Testis (tissue), 2 donors: ENCODE measurements at regions not wholly inside any gene's neighbourhood (a gene's known extent, or its start where the extent isn't known, plus 50 kb on each side); places are given as distances from the start of the nearest gene placed in this dataset.

Experiments
- DNase-seq: peaks from one replicate; pipeline ENCODE4 v3.0.0-alpha.2; 2019
- H3K27ac ChIP-seq, 2 donors: fragments of 200-600 bp; sonication (generic); one replicate each; pipeline ENCODE4 v1.5.1; 2019
- H3K27me3 ChIP-seq: fragments of 200-600 bp; sonication (generic); one replicate; pipeline ENCODE4 v1.5.1; 2019
- H3K36me3 ChIP-seq: fragments of 200-600 bp; sonication (generic); one replicate; pipeline ENCODE4 v1.5.1; 2017; ENCODE audit warnings: low read depth; ENCODE audit errors: missing control alignments
- H3K4me1 ChIP-seq: fragments of 200-600 bp; sonication (generic); one replicate; pipeline ENCODE4 v1.5.1; 2019
- H3K4me3 ChIP-seq, 2 donors: fragments of 200-600 bp; sonication (generic); one replicate each; pipeline ENCODE4 v1.5.1; 2017 to 2019
- H3K9me3 ChIP-seq: fragments of 200-600 bp; sonication (generic); one replicate; pipeline ENCODE4 v1.5.1; 2017
- POLR2A ChIP-seq: fragments of 450-650 bp; IDR thresholded peaks from one replicate; pipeline ENCODE4 v1.6.1; 2017; ENCODE audit warnings: antibody characterized with exemption, mild to moderate bottlenecking, moderate library complexity
- WGBS, 2 donors: methylation state at CpG; one replicate each; pipeline ENCODE4 v1.1.5; 2018; 5-methylcytosine and 5-hydroxymethylcytosine counted together
- intact Hi-C: fragments of 100-400 bp; cut with DNase I; formaldehyde crosslinking; loops from one replicate; pipeline ENCODE4 v1.15.1; 2023; ENCODE audit warnings: low total_unique reads
- TF ChIP-seq, protein P1 (sequence below), 3 experiments: fragments of 450-650 bp in 2 of 3; fragments of 200-600 bp in 1 of 3; sonication (generic) in 1 of 3; IDR thresholded peaks; one replicate each; pipeline ENCODE4 v1.5.1; 2016 to 2019; ENCODE audit warnings: antibody characterized with exemption in 3 of 3, mild to moderate bottlenecking in 2 of 3, moderate library complexity in 1 of 3

DNA sequence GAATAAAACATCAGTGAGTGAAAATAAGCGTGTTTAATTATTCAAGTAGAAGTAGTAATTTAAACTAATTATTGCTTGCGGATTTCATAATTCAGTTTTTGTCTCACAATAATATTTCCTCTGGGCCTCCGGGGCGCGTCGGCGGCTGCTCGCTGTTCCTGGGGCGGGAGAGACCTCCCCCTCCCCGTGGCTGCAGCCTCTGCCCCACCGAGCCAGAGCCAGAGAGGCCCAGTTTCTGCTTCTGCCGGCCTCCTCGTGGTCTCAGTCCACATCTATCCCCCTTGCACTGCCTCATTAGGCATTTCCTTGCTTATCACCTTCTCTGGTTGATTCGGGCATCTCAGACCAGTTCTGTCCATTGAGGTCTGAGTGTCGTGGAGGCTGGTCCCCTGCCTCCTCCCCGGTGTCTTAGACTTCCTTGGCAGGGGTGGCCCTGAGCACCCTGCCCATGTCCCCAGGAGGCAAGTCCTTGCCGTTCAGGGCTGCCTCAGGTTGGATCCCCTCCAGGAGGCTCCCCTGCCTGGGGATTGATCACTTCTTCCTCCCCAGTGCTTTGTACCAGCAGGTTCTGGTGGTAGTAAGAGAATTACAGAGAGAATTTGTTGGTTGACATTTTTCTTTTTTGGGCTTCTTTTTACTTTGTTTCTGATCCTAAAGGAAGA, 78.0 kb downstream of the SLC25A47 start:
- Histone ChIP-seq H3K27ac (no peak overlapping the region), H3K36me3 (no peaks in the 10 kb centered on the region), H3K27me3 (no peaks in the 10 kb centered on the region), H3K9me3 (no peaks in the 10 kb centered on the region), H3K4me3 (no peak overlapping the region), H3K4me1 (no peaks in the 10 kb centered on the region)
- intact Hi-C loops = no loop called here
- no peak for DNase-seq
- TF ChIP-seq, protein P1, sequence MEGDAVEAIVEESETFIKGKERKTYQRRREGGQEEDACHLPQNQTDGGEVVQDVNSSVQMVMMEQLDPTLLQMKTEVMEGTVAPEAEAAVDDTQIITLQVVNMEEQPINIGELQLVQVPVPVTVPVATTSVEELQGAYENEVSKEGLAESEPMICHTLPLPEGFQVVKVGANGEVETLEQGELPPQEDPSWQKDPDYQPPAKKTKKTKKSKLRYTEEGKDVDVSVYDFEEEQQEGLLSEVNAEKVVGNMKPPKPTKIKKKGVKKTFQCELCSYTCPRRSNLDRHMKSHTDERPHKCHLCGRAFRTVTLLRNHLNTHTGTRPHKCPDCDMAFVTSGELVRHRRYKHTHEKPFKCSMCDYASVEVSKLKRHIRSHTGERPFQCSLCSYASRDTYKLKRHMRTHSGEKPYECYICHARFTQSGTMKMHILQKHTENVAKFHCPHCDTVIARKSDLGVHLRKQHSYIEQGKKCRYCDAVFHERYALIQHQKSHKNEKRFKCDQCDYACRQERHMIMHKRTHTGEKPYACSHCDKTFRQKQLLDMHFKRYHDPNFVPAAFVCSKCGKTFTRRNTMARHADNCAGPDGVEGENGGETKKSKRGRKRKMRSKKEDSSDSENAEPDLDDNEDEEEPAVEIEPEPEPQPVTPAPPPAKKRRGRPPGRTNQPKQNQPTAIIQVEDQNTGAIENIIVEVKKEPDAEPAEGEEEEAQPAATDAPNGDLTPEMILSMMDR (IDR thresholded peaks at IDR 0.05) = no peak
- TF ChIP-seq POLR2A = no peak
- WGBS, 2 donors = 88 to 93% methylated on average over 17 of the region's 17 CpGs

- no peaks in the 10 kb centered on the region for H3K27me3 ChIP-seq
- DNase-seq = no peak
- TF ChIP-seq, protein P1 (IDR thresholded peaks at IDR 0.05) = no peak
- no peak for TF ChIP-seq POLR2A
- H3K36me3 ChIP-seq = no peaks in the 10 kb centered on the region
- no peaks in the 10 kb centered on the region for H3K9me3 ChIP-seq
- 88 to 90% methylated on average over 3 of the region's 3 CpGs for WGBS, 2 donors
- no peak overlapping the region for H3K4me3 ChIP-seq
- H3K4me1 ChIP-seq = peaks cover 5% of the 10 kb centered on the region
- intact Hi-C loops = no loop called here
- no peak overlapping the region for H3K27ac ChIP-seq
Observed at GRCh38 chr14:100401792-100402191, 78.7 kb downstream of the SLC25A47 start.

DNA sequence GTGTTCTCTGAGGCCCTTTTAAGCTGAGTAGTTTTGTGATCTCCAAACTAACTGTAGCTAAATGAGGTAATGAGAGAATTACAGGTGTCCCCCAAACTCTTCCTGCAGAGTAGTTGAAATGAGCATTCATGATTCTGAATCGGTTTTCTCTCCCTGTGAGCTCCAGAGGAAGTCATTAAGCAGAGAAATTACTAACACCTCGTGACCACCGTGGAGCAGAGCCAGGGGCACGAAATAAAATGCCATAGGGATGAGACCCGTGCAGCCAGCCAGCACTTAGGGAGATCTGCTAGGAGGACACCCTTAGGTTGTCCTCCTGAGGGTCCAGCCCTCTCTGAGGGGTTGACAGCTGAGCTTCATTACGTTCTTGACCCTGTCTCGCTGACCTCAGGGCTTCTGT, 79.5 kb downstream of the SLC25A47 start:
- H3K4me1 ChIP-seq = peaks cover 5% of the 10 kb centered on the region
- no peak for DNase-seq
- no peak for TF ChIP-seq POLR2A
- TF ChIP-seq, protein P1 (IDR thresholded peaks at IDR 0.05) = no peak
- intact Hi-C loops = no loop called here
- no peak overlapping the region for H3K27ac ChIP-seq
- 63% methylated on average over 7 of the region's 7 CpGs for WGBS, 2 donors
- no peak overlapping the region for H3K4me3 ChIP-seq
- no peaks in the 10 kb centered on the region for H3K36me3 ChIP-seq
- no peaks in the 10 kb centered on the region for H3K27me3 ChIP-seq
- no peaks in the 10 kb centered on the region for H3K9me3 ChIP-seq

GRCh38 chr14:100403105-100403504, 80.0 kb downstream of the SLC25A47 start:
- H3K9me3 ChIP-seq = no peaks in the 10 kb centered on the region
- H3K4me1 ChIP-seq = peaks cover 5% of the 10 kb centered on the region
- H3K4me3 ChIP-seq = no peak overlapping the region
- no peak for TF ChIP-seq POLR2A
- TF ChIP-seq, protein P1 (IDR thresholded peaks at IDR 0.05) = no peak
- WGBS, 2 donors = 89 to 90% methylated on average over 5 of the region's 5 CpGs
- intact Hi-C loops = no loop called here
- no peaks in the 10 kb centered on the region for H3K36me3 ChIP-seq
- no peaks in the 10 kb centered on the region for H3K27me3 ChIP-seq
- no peak overlapping the region for H3K27ac ChIP-seq
- DNase-seq = no peak

- WGBS, 2 donors = 96 to 98% methylated on average over 10 of the region's 10 CpGs
- Histone ChIP-seq H3K27me3 (no peaks in the 10 kb centered on the region), H3K27ac (no peak overlapping the region), H3K36me3 (no peaks in the 10 kb centered on the region), H3K4me1 (peaks cover 5% of the 10 kb centered on the region), H3K4me3 (no peak overlapping the region), H3K9me3 (no peaks in the 10 kb centered on the region)
- intact Hi-C loops = no loop called here
- TF ChIP-seq, protein P1 (IDR thresholded peaks at IDR 0.05) = no peak
- no peak for TF ChIP-seq POLR2A
- DNase-seq = no peak
Observed at GRCh38 chr14:100403802-100404365, 80.7 kb downstream of the SLC25A47 start.
